ENCODE measurements at regions not wholly inside any gene's neighbourhood (a gene's known extent, or its start where the extent isn't known, plus 50 kb on each side); places are given as distances from the start of the nearest gene placed in this dataset.

- no peak for DNase-seq (ENCODE audit: low read depth)
These were observed 712.8 kb downstream of the CDH8 start for GRCh38 chr16:61323456-61323855.

GRCh38 chr16:61320791-61321190 is 715.4 kb downstream of the CDH8 start:
- DNase-seq (ENCODE audit: low read depth) = no peak

- no peak for DNase-seq (ENCODE audit: low read depth)
These were observed 722.3 kb downstream of the CDH8 start for GRCh38 chr16:61313931-61314330.

GRCh38 chr16:61309386-61309785 is 726.9 kb downstream of the CDH8 start:
- DNase-seq (ENCODE audit: low read depth) = no peak

GRCh38 chr16:61306204-61306603 is 730.0 kb downstream of the CDH8 start:
- DNase-seq (ENCODE audit: low read depth) = no peak

- no peak for DNase-seq (ENCODE audit: low read depth)
These were observed 739.4 kb downstream of the CDH8 start for GRCh38 chr16:61296814-61297213.

- no peak for DNase-seq (ENCODE audit: low read depth)
These were observed 739.9 kb downstream of the CDH8 start for GRCh38 chr16:61296305-61296704.

GRCh38 chr16:61295311-61295710 is 740.9 kb downstream of the CDH8 start:
- DNase-seq (ENCODE audit: low read depth) = no peak

- no peak for DNase-seq (ENCODE audit: low read depth)
These were observed 747.1 kb downstream of the CDH8 start for GRCh38 chr16:61289141-61289540.

GRCh38 chr16:61277849-61278248 is 758.4 kb downstream of the CDH8 start:
- DNase-seq (ENCODE audit: low read depth) = no peak

- DNase-seq (ENCODE audit: low read depth) = no peak
These were observed 762.0 kb downstream of the CDH8 start for GRCh38 chr16:61274211-61274610.

- no peak for DNase-seq (ENCODE audit: low read depth)
These were observed 765.5 kb downstream of the CDH8 start for GRCh38 chr16:61270726-61271125.

GRCh38 chr16:61263400-61263799 is 772.8 kb downstream of the CDH8 start:
- no peak for DNase-seq (ENCODE audit: low read depth)

GRCh38 chr16:61261315-61261714 is 774.9 kb downstream of the CDH8 start:
- DNase-seq (ENCODE audit: low read depth) = no peak

- DNase-seq (ENCODE audit: low read depth) = no peak
These were observed 789.6 kb downstream of the CDH8 start for GRCh38 chr16:61246592-61246991.

- DNase-seq (ENCODE audit: low read depth) = no peak
These were observed 792.3 kb downstream of the CDH8 start for GRCh38 chr16:61243954-61244353.

GRCh38 chr16:61237884-61238485 is 798.3 kb downstream of the CDH8 start:
- DNase-seq (ENCODE audit: low read depth) = no peak

- no peak for DNase-seq (ENCODE audit: low read depth)
These were observed 802.5 kb downstream of the CDH8 start for GRCh38 chr16:61233713-61234112.

- DNase-seq (ENCODE audit: low read depth) = no peak
These were observed 807.9 kb downstream of the CDH8 start for GRCh38 chr16:61228371-61228770.

GRCh38 chr16:61215605-61216004 is 820.6 kb downstream of the CDH8 start:
- no peak for DNase-seq (ENCODE audit: low read depth)

GRCh38 chr16:61214780-61215179 is 821.5 kb downstream of the CDH8 start:
- DNase-seq (ENCODE audit: low read depth) = no peak

- no peak for DNase-seq (ENCODE audit: low read depth)
These were observed 826.2 kb downstream of the CDH8 start for GRCh38 chr16:61210076-61210475.

- no peak for DNase-seq (ENCODE audit: low read depth)
These were observed 841.2 kb downstream of the CDH8 start for GRCh38 chr16:61195006-61195405.

GRCh38 chr16:61194573-61194972 is 841.7 kb downstream of the CDH8 start:
- no peak for DNase-seq (ENCODE audit: low read depth)

GRCh38 chr16:61182391-61182790 is 853.8 kb downstream of the CDH8 start:
- DNase-seq (ENCODE audit: low read depth) = no peak

Measured in activated T-cell treated with anti-CD3 and anti-CD28 coated beads for 1 hour (primary cell).